NCI-H1694 (cell line): ENCODE measurements at regions not wholly inside any gene's neighbourhood (a gene's known extent, or its start where the extent isn't known, plus 50 kb on each side); places are given as distances from the start of the nearest gene placed in this dataset.

Source experiments
- DNase-seq: peaks from one replicate; lab custom pipeline; 2025; lab: John Stamatoyannopoulos, UW

GRCh38 chr15:69577397-69577796 is 124.8 kb downstream of the RPLP1 start:
- DNase-seq = no peak

GRCh38 chr15:69578252-69578651 is 125.6 kb downstream of the RPLP1 start:
- DNase-seq = no peak

- DNase-seq = no peak
Measured at GRCh38 chr15:69578787-69579583, 126.4 kb downstream of the RPLP1 start.

GRCh38 chr15:69579950-69580618 is 127.5 kb downstream of the RPLP1 start:
- no peak for DNase-seq

GRCh38 chr15:69583626-69584025 is 131.0 kb downstream of the RPLP1 start:
- no peak for DNase-seq

- DNase-seq = no peak
Measured at GRCh38 chr15:69585937-69586336, 133.3 kb downstream of the RPLP1 start.

GRCh38 chr15:69586721-69587120 is 134.1 kb downstream of the RPLP1 start:
- DNase-seq = no peak

- no peak for DNase-seq
Measured at GRCh38 chr15:69587723-69588426, 135.3 kb downstream of the RPLP1 start.

GRCh38 chr15:69590201-69590710 is 137.6 kb downstream of the RPLP1 start:
- no peak for DNase-seq

GRCh38 chr15:69590932-69591524 is 138.4 kb downstream of the RPLP1 start:
- no peak for DNase-seq

- DNase-seq = no peak
Measured at GRCh38 chr15:69591905-69592508, 139.4 kb downstream of the RPLP1 start.

GRCh38 chr15:69592954-69593353 is 140.3 kb downstream of the RPLP1 start:
- DNase-seq = no peak

GRCh38 chr15:69593488-69593887 is 140.9 kb downstream of the RPLP1 start:
- DNase-seq = no peak

- peak; percentile 83 for DNase-seq
Measured at GRCh38 chr15:69593981-69594966, 141.7 kb downstream of the RPLP1 start.

GRCh38 chr15:69595009-69595791 is 142.6 kb downstream of the RPLP1 start:
- DNase-seq = no peak

GRCh38 chr15:69597061-69597592 is 144.5 kb downstream of the RPLP1 start:
- no peak for DNase-seq

- DNase-seq = no peak
Measured at GRCh38 chr15:69599271-69599670, 146.7 kb downstream of the RPLP1 start.

- DNase-seq = no peak
Measured at GRCh38 chr15:69600556-69601085, 148.0 kb downstream of the RPLP1 start.
